PC-3 (cell line): ENCODE measurements at regions not wholly inside any gene's neighbourhood (a gene's known extent, or its start where the extent isn't known, plus 50 kb on each side); places are given as distances from the start of the nearest gene placed in this dataset.

Experiments used
- CTCF ChIP-seq: fragments of 300-600 bp; sonication (generic); conservative IDR thresholded peaks from 2 replicates; pipeline ENCODE4 v1.5.1; 2017; ENCODE audit warnings: antibody characterized with exemption, low read depth, mild to moderate bottlenecking, low read length
- EZH2phosphoT487 ChIP-seq: fragments of 300-600 bp; sonication (generic); IDR thresholded peaks from 2 replicates; pipeline ENCODE4 v1.6.1; 2018; ENCODE audit warnings: mild to moderate bottlenecking, antibody characterized with exemption, low read length, borderline replicate concordance

GRCh38 chr3:103730744-103731143 lies 1295.9 kb downstream of the ZPLD1 start:
- TF ChIP-seq CTCF (no peak), EZH2phosphoT487 (no peak)
